RPMI8226 (cell line): ENCODE measurements at regions not wholly inside any gene's neighbourhood (a gene's known extent, or its start where the extent isn't known, plus 50 kb on each side); places are given as distances from the start of the nearest gene placed in this dataset.

ENCODE experiments used
- DNase-seq: peaks from one replicate; pipeline ENCODE4 v3.0.0-alpha.2; 2015

- no peak for DNase-seq
Observed at GRCh38 chr13:40318366-40318765, 348.1 kb downstream of the FOXO1 start.

GRCh38 chr13:40319699-40320579 is 346.5 kb downstream of the FOXO1 start:
- no peak for DNase-seq

DNA sequence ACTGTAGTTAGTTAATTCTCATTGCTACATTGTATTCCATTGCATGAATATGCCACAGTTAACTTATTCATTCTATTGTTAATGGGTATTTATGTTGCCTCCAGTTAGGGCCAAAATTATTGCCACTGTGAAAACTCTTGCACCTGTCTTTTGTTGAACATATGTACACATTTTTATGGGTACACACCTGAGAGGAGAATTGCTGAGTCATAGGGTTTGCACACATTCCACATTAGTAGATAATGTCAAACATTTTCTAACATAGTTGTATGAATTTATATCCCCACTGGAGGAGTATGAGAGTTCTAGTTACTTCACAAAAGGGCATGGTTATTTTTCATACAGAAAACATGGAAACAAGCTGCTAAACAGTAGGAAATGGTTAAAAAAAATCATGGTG is 338.4 kb downstream of the FOXO1 start:
- DNase-seq = no peak

GRCh38 chr13:40329781-40330485 is 336.5 kb downstream of the FOXO1 start:
- DNase-seq = no peak

GRCh38 chr13:40330950-40331349 is 335.5 kb downstream of the FOXO1 start:
- no peak for DNase-seq

GRCh38 chr13:40331802-40332201 is 334.6 kb downstream of the FOXO1 start:
- no peak for DNase-seq

DNA sequence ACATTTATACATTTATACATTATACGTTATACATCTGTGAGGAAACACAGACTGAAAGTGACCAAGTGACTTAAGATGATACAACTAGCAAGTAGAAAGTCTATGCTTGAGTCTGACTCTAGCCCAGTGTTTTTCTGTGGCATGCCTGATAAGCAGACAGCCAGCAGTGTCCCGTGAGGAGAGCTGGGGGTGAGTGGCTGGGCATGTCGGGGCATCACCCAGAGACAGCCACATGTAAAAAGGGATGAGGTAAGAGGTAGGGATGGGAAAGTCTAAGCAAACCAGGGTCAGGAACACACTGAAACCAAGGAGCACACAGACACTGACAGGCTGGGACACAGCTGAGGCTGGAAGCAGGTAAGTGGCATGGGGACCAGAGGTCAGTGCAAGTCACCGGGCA is 333.2 kb downstream of the FOXO1 start:
- DNase-seq = no peak

DNA sequence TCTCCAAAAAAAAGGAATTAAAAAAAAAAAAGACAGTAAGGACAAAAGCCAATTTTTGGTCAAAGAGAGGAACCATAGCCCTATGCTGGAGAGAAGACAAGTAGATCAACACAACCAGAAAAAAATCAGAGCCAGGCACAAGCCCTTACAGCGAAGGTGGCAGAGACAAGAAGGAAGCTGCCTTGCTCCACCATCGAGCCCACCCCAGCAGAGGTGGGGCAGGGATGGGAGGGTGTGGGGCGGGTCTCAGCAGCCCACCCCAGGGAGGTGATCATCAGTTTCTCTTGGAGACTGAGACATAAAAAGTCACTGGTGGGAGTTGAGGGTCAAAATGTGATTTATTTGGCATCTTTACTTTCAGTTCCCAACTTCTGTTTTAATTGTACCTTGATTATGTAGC is 332.4 kb downstream of the FOXO1 start:
- DNase-seq = no peak

DNA sequence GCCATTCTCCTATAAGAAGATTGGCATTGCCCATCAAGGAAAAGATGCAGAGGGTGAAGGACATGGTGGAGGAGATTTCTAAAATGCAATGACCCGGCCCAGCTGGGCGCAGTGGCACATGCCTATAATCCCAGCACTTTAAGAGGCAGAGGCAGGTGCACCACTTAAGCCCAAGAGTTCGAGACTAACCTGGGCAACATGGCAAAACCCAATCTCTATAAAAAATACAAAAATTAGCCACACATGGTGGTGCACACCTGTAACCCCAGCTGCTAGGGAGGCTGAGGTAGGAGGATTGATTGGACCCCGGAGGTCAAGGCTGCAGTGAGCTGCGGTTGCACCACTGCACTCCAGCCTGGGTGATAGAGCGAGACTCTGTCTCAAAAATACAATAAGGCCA is 331.8 kb downstream of the FOXO1 start:
- no peak for DNase-seq

GRCh38 chr13:40336228-40337221 is 329.9 kb downstream of the FOXO1 start:
- DNase-seq = no peak

DNA sequence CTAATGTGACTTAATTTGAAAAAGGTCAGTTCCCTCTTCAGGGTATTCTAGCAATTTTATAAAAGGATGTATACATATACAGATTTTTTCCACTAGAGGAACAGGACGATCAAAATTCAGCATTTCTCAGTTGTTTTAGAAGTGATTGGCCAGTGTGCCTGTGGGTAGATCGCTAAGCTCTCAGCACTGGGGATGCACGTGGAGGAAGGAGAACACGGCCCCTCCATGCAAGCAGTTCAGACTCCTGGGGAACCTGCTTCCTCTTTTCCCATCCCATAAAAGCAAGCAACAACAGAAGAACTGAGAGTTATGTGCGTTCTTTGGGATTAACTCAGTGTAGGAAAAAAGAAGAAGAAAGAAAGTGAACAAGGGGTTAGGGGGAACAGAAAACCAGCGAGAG is 328.8 kb downstream of the FOXO1 start:
- DNase-seq = no peak

GRCh38 chr13:40338217-40338616 is 328.2 kb downstream of the FOXO1 start:
- DNase-seq = no peak

- no peak for DNase-seq
Observed at GRCh38 chr13:40340368-40341095, 325.9 kb downstream of the FOXO1 start.

- DNase-seq = no peak
Observed at GRCh38 chr13:40341096-40341471, 325.4 kb downstream of the FOXO1 start.

DNA sequence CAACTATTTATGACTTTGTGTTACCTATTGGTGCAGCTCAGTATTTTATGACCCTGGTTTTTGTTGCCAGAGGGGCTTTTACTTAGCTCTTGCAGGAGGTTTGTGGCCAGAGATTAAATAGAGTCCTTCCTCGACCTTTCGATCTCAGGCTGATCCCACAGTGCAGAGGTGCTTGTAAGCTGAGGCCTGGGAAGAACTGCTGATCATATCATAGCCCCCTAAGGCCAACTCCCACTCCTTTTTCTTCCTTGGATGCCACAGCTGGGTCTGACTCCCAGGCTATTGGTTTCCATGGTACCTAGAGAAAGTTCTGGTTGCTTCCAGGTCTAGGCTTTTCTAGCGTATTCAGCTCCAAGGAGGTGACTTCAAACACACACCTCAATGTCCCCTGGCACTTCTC is 324.9 kb downstream of the FOXO1 start:
- no peak for DNase-seq

- no peak for DNase-seq
Observed at GRCh38 chr13:40342461-40342860, 324.0 kb downstream of the FOXO1 start.

- no peak for DNase-seq
Observed at GRCh38 chr13:40342901-40343300, 323.5 kb downstream of the FOXO1 start.

DNA sequence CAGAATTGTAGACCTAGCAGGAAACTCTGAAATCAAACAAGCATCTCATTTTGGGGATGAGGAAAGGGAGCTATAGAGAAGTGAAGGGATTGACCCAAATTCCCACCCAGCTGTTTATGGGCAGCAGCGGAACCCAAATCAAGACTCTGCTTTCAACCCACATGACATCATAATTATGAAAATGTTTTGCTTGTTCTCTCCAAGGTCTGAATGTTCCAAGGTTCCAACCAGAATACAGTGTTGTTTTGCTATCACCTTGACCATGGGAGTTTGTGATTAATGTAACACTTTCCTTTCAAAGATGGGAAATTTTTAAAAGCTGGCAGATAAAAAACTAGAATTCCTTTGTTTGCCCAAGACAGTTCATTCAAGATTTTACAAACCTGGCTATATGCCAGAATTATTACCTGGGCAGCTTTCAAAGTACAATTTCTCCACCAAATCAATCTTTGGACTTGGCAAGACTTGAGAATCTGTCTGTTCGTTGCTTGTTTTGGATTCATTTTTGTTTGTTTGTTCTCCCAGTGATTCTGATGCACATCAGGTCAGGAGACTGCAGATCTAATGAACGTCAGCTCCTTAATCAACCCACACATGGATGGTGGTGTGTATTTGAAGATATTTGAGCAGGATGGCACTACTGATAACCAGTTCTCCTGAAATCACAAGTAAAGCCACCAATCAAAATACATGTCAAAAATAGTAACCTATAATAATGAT is 322.7 kb downstream of the FOXO1 start:
- DNase-seq = no peak

- DNase-seq = no peak
Observed at GRCh38 chr13:40344270-40345148, 321.9 kb downstream of the FOXO1 start.

DNA sequence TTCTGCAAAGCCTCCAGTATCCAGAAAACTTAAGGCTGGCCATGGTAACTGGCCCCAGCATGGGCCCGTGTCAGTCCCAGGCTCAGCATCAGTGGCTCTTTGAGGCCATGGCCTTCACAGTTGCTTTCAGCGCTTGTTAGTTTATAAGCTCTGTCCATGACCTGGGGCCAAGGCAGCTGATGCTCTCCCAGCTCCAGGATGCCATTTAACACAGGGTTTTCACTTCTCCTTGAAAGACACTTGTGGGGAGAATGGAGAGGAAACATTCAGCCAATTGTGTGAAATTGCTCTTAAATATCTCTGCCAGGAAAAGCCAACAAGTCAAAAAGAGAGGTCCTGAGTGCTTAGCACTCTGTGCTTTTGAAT is 321.3 kb downstream of the FOXO1 start:
- no peak for DNase-seq
